ENCODE measurements at regions not wholly inside any gene's neighbourhood (a gene's known extent, or its start where the extent isn't known, plus 50 kb on each side); places are given as distances from the start of the nearest gene placed in this dataset.
"Not testable (repeated sequence)": the region's sequence is repeated elsewhere in the genome, so short reads cannot be mapped to it uniquely, and the experiment has no call there.

DNA sequence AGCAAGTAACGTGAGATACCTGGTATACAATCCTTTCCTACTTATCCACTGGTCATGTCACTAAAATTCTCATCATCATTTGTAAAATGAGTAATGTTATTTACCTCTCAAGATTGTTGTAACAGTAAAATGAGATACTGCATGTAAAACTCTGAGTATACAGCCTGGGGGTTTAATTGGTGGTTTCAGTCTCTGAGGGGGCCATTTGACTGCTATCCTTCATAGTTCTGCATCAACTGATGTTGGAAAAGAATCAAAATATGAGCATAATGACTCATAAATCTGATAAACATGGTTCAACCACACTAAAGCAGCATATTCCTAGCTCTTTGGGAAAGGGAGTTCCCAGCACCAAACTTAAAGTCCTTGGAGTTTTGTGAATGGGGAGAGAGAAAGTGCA lies 181.0 kb upstream of the GHR start:
- DNase-seq (ENCODE audit: low spot score) = no peak

DNA sequence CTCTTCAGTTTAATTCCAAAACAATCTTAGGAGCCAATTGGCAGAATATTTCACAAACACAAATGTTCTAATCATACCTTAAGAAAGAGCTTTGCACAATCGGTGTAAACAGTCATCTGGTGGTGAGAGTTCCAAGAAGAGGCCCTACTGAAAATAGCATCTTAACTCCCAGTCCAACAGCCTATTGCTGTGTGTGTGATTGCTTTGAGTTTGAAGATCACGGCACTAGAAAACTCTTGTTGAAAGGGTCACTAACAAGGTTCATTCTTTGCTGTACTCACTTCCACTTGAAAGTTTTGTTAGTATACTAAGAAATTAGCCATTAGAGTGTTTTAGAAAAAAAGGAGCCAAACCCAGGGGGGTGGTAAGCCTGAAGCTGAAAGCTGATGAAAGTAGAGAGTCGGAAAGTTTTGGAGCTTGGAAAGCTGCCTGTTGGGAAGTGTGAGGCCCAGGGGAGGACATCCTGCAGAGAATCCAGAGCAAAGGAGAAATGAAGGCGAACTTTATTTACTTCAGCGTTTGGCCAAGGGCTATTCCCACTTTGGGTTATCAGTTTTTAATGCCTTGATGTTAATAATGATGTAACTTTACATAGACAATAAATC lies 180.3 kb upstream of the GHR start:
- no peak for DNase-seq (ENCODE audit: low spot score)

DNA sequence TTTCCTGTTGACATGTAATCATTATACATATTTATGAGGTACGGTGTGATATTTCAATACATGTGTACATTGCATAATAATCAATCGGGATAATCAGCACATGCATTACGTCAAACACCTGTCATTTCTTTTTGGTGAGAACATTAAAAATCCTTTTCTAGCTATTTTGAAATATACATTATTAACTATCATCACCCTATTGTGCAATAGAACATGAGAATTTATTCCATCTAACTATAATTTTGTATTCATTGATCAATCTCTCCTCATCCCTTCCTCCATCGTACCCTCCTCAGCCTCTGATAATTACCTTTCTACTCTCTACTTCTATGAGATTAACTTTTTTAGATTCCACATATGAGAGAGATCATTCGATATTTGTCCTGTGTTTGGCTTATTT lies 170.9 kb upstream of the GHR start:
- no peak for DNase-seq (ENCODE audit: low spot score)

DNA sequence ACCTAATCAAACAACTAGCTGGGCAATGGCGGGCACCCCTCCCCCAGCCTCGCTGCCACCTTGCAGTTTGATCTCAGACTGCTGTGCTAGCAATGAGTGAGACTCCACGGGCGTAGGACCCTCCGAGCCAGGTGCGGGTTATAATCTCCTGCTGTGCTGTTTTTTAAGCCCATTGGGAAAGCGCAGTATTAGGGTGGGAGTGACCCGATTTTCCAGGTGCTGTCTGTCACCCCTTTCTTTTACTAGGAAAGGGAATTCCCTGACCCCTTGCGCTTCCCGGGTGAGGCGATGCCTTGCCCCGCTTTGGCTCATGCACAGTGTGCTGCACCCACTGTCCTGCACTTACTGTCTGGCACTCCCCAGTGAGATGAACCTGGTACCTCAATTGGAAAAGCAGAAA lies 163.3 kb upstream of the GHR start:
- DNase-seq (ENCODE audit: low spot score) = not testable (repeated sequence)

DNA sequence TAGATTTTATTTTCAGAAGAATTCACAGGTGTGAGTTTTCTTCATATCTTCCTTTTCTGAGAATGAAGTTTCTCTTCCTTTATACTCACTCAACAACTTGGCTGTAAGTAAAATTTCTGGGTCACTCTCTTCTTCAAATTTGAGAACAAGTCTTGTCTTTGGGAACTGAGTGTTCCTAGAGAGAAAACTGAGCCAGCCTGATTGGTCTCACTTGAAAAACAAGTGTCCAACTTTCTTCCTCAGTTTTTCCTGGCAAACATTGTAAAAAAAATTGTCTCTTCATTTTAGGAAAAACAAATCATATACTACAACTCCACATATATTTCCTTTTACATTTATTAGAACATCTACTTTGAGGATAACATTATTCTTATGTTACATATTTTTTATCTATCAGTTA lies 156.1 kb upstream of the GHR start:
- DNase-seq (ENCODE audit: low spot score) = no peak

DNA sequence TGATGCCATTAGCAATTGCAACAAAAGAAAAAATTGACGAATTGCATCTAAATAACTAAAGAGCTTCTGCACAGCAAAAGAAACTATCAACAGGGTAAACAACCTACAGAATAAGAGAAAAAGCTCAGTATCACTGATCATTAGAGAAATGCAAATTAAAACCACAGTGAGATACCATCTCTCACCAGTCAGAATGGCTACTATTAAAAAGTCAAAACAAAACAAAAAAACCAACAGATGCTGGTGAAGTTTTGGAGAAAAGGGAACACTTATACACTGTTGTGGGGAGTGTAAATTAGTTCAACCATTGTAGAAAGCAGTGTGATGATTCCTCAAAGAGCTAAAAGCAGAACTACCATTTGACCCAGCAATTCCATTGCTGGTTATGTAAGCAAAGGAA lies 155.1 kb upstream of the GHR start:
- DNase-seq (ENCODE audit: low spot score) = not testable (repeated sequence)

DNA sequence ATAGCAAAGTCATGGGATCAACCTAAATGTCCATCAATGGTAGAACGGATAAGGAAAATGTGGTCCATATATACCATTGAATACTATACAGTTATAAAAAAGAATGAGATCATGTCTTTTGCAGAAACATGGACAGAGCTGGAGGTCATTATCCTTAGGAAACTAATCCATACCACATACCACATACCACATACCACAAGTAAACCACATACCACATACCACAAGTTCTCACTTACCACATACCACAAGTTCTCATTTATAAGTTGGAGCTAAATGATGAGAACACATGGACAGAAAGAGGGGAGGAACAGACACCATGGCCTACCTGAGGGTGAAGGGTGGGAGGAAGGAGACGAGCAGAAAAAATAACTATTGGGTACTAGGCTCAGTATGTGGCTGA lies 154.6 kb upstream of the GHR start:
- DNase-seq (ENCODE audit: low spot score) = no peak

DNA sequence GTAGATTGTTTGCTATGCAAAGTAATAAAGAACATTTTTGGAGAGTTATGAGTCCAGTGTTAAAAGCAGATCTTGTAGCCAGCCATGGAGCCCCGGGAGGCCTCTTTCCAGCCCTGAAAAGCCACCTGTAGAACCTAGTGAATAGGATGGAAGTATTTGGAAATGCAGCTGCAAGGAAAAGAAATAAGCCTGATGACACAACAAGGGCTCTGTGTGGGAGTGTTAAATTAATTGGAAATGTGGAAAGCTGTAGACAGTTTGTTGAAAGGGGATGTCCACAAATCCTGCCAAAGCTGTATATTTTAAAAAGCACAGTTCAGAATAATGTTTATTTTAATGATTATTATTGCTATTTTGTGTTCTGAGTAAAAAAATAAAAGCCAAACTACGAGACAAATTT lies 152.5 kb upstream of the GHR start:
- DNase-seq (ENCODE audit: low spot score) = no peak

DNA sequence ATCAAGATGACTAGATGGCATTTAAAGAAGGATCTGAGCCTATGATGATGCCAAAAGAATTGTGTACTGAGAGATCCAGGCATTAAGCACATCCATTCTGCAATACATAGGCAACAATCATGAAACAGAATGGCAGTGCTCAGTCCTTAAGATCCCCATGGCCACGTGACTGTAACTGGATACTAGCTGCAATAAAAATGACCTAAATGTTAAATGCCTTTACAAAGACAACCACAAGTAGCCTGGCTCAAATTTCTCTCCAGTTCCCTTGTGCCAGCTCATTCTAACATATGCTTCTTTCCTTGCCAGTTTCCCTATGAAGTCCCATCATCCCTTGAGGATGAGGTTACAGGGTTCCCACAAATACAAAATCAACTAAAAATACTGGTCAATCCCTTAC lies 148.3 kb upstream of the GHR start:
- no peak for DNase-seq (ENCODE audit: low spot score)

DNA sequence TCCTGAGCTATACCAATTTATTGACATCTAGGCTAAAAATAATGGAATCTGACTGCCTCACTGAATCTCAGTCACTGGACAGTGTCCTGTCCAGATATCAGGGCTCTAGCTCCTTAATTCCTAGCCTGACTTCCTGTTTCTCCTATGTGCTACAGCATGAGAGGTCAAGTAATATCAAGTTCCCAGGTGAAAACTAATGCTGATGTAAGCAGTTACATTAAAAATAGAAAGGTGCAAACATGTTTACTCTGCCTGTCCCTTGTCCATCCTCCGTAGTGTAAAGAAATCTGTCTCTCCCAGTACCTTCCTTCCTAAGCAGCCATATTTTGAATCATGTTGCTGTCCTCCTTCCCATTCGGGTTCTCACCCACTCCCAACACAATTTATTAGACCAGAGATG lies 145.9 kb upstream of the GHR start:
- no peak for DNase-seq (ENCODE audit: low spot score)

DNA sequence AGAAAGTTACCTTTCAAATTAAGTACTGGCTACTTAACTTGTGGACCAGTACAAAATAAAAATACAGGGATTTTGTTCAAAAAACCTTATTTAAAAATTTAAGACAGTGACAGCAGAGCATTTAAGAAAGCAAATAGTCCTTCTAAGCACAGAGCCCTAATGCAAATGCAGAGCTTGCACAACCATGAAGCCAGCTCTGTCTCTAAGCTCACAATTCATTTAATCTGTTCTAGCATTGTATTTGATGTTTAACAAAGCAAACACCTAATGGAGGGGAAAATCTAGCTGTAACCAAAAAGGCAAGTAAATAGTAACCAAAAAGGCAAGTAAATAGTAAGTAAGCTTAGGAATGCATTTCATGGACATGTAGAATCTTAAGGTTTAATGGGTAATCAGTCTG lies 138.7 kb upstream of the GHR start:
- DNase-seq (ENCODE audit: low spot score) = no peak

DNA sequence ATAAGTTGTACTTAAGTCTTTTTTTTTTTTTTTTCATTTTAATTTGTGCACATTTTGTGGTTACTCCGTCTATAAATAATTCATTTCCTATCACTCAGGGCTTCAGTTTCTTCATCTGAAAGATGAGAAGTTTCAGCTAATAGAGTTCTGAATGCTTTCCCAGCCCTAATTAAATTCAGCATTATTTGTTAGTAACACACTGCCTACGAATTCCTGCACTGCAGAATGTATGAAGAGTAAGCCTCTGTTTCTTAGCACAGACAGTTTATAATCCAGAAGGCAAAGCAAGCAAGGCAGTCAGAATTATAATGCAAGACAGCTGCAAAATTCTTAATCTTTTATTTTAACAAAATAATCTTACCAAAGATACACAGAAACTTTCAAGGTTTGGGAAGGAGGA lies 138.0 kb upstream of the GHR start:
- DNase-seq (ENCODE audit: low spot score) = no peak

DNA sequence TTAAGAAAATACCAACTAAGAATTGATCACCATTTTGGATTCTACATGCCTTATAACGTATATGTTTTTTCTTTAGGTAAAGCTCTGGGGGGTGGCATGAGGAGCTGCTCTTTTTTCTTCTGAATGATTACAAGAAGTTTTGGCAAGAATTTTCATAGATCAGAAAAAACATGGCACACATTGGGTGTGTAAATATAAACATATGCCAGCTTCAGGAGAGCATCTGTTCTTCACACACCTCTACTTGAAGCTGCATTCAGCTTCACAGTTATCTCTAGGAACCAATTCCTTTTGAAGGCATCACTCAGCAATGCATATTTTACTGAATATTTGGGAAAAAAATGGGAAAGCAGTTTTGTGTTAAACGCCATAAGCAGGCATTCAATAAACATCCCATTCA lies 122.7 kb upstream of the GHR start:
- DNase-seq (ENCODE audit: low spot score) = no peak

DNA sequence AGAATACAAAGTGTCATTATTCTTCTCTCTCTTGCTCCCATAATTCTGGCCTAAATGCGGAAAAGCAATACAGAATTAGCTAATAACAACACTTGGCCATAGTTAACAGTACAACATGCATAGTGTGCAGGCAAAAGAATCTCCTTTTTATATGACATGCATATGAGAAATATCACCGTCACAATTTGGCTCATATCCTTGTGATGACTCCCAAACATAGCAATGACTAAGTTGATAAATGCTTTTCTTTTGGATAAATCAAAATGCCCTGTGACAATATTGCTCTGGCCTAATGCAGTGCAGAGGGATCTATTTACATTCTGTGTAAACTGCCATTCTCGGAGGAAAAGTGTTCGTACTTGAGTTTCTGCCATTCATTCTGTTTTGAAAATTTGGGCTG lies 121.9 kb upstream of the GHR start:
- no peak for DNase-seq (ENCODE audit: low spot score)

DNA sequence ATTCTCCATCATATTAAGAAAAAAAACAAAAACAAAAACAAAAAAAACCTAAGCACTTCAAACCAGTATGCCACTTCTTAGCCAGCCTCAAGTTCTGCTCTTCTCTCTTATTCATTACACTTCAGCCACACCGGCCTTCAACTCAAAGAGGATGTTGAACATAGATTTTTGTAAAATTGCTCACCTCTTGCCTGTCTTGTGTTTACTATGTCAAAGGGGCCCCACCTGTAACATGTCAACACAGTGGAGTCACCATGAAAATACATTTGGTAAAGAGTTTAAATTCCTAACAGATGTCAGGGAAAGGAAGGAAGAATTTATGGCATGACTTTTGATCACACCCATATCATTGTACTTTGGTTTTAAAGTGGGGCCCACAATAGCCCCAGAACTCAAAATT lies 121.1 kb upstream of the GHR start:
- DNase-seq (ENCODE audit: low spot score) = no peak

DNA sequence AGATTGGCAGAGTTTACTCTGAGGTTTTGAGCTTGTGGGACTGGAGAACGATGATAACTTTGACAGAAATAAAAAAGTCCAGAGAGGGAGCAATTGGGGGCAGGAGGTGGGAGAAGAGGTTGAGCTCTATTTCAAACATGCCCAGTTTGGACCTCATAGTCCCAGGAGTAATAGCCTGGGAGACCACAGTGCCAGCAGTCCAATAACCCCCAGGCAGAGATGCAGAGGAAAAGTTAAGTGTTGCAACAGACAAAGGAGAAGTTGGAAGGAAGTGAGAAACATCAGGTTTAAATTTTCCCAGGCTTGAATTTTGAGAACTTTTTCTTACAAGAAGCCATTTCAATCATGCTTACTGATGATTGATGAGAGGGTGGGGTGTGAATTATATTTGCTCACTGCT lies 117.0 kb upstream of the GHR start:
- DNase-seq (ENCODE audit: low spot score) = no peak

DNA sequence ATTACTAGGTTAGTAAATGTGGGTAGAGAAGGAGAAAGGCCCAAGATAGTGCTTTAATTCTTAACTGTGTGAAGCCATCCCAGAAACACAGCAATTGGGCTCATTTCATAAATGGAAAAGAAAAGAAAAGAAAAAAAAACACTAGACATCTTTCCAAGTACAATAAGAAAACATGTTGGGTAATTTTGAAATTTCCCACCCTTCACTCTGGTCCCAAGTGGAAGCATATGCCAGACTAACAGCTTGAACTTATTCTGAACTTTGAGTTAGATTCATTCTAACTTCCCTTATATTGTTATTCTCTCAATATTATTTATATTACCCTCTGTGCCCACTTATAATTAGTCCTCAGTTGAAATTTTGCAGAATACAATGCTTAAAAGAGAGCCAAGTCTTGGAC lies 113.4 kb upstream of the GHR start:
- DNase-seq (ENCODE audit: low spot score) = no peak

DNA sequence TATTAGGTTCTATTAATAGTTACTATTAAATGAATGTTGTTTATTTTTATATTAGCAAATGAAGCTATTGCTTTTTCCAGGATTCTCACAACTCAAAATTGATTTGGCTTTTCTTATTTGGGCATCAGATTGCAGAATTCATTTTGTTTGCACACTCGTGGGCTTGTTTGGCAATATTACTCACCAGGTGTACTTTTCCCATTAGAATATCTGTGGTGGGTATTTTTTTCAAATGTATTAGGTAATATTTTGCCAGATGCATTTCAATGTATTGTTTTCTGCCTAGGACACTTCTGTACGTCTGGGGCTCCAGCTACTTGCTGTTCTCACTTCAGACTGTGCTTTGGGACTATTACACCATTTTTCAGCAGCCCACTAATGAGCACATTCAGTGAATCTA lies 108.0 kb upstream of the GHR start:
- DNase-seq (ENCODE audit: low spot score) = no peak

DNA sequence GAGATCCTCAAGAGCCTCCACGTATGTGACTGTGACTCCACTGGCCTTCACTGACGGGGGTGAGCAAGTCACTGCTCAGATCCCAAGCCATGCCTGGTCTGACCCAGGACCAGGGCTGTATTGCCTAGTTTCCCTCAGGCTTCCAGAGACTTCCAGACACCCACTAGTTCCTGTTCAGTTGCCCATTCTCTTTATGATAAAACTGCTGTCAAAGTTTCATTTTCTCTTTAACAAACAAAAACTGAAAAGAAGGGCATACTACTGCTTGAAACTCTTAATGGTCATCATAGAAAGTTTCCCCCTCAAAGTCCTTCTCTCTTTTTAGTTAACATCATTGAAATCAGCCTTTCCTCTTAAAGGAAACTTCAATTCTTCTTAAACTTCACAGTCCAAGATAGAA lies 105.7 kb upstream of the GHR start:
- DNase-seq (ENCODE audit: low spot score) = no peak

DNA sequence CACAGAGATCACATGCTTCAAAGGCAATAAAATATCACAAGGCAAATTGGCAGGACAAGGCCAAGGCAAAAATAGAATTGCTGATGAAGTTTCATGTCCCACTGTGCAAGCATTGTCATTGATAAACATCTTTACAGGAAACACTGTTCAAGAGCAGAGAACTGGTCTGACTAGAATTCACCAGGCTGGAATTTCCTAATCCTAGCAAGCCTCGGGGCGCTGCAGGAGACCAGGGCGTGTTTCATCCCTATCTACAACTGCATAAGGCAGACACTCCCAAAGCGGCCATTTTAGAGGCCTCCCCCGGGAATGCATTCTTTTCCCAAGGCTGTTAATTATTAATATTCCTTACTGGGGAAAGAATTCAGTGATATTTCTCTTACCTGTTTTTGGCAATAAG lies 103.7 kb upstream of the GHR start:
- DNase-seq (ENCODE audit: low spot score) = not testable (repeated sequence)

DNA sequence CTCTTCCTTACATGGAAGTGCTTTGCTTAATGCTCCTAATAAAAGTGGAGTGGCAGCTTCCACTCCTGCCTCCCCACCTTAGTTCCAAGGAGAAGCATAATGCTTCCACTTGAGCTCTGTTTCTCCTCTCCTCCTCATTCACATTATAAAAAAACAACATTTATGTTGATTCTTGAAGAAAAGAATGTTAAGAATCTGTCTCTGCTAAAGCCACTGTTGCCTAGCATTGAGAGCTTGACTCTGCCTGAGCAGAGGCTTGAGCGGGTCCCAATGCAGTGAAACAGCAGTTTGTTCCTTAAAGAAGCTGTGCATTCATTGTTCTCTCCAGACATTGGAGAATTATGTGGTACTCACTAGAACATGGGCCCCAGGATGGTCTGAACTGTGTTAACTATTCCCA lies 101.5 kb upstream of the GHR start:
- DNase-seq (ENCODE audit: low spot score) = no peak

DNA sequence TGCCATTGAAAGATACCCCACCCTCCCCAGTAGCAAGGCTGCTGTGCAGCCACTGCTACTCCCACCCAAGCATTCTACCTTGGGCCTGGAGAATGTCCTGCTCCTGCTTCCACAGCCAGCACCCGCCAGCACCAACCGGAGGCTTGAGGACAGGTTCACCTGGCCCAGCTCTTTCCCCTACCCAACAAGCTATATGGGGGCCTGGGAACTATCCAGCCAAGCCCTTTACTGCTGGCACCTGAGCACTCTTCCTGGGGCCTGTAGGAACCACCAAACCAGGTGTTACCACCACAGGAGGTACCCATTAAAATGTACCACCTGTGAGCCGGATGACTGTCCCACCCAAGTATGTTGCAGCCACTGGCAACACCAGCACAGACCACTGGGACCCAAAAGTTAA lies 86.1 kb upstream of the GHR start:
- DNase-seq (ENCODE audit: low spot score) = no peak

DNA sequence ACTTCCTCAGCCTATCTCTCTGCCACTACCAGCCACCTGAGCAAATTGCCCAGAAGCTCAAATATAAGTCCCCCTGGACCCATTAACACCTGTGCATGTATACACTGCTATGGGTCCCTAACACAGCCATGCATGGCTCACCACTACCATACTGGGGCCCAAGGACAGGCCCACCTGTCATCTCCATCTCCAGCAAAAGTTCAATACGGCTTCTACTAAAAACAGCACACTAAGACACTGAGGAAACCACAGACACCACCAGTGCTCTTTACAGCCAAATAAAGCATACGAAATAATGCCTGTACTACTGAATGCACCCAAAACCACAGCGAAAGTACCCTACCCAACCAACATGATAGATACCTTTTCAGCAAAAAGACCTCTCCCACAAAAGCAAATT lies 85.6 kb upstream of the GHR start:
- DNase-seq (ENCODE audit: low spot score) = no peak

DNA sequence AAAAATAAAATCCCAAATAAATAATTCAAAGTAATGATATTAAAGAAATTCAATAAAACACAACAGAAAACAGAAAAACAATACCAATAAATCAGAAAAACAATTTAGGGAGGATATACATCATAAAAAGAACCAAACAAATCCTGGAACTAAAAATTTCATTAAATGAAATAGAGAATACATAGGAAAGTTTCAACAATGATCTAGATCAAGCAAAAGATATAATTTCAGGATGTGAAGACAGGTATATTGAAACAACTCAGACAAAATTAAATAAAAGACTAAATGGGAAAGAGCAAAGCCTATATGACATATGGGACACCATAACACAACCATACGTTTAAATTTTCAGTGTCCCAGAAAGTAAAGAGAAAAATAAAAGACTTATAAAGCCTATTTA lies 85.1 kb upstream of the GHR start:
- DNase-seq (ENCODE audit: low spot score) = no peak

DNA sequence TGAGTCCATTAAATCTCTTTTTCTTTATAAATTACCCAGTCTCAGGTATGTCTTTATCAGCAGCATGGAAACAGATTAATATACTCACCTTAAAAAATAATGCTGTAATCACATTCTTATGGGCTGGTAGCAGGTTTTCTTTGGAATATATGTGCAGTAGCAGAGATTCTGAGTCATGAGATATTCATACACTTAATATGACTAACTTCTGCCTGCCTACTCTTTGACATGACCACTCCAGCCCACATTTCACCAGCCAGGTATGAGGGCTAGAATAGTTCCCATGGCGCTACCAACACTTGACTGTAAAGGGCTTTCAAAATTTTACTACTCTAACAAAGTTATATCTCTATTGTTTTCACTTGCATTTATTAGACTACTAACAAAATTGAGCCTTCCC lies 74.1 kb upstream of the GHR start:
- DNase-seq (ENCODE audit: low spot score) = no peak
